GM12878 (cell line): ENCODE measurements at regions not wholly inside any gene's neighbourhood (a gene's known extent, or its start where the extent isn't known, plus 50 kb on each side); places are given as distances from the start of the nearest gene placed in this dataset.

Experiments
- ATAC-seq: fragments of 200-7000 bp; cut with Tn5 transposase; 3 replicates; pipeline ENCODE4 v1.9.1; 2020; ENCODE audit warnings: mild to moderate bottlenecking, moderate library complexity
- BruUV-seq: library from RNA; stranded (reverse); fragments of 400-500 nt; replicated peaks from 2 replicates; lab custom pipeline; 2021; lab: Mats Ljungman, UMichigan
- CTCF ChIA-PET: fragments of 300-600 bp; sonication (Branson Sonifier 250); formaldehyde crosslinking; extraction: SDS; loops from one replicate; lab custom pipeline; 2021; ENCODE audit warnings: inconsistent platforms; lab: Yijun Ruan, JAX
- POLR2A ChIA-PET: fragments of 350-600 bp; formaldehyde crosslinking; extraction: SDS; loops from one replicate; lab custom pipeline; 2021; ENCODE audit warnings: inconsistent platforms; lab: Charles Lee
- RAD21 ChIA-PET: fragments of 300-600 bp; sonication (Branson Sonifier 250); formaldehyde crosslinking; loops from one replicate; lab custom pipeline; 2023; ENCODE audit warnings: antibody characterized with exemption; ENCODE audit not compliant: unreplicated experiment; lab: Charles Lee
- SMC1A ChIA-PET: fragments of 300-600 bp; sonication (Branson Sonifier 250); formaldehyde crosslinking; loops from one replicate; lab custom pipeline; 2023; ENCODE audit not compliant: unreplicated experiment, uncharacterized antibody; lab: Charles Lee
- DNase-seq: peaks from one replicate; pipeline ENCODE4 v3.0.0-alpha.2; 2011; ENCODE audit warnings: low read depth, low spot score
- FAIRE-seq: peaks from 3 replicates; lab custom pipeline; 2011; peaks lifted over from hg19 to GRCh38; lab: Jason Lieb, UNC
- H2AFZ ChIP-seq: 2 replicates; pipeline ENCODE4 v1.6.0; 2011; ENCODE audit warnings: low read depth, low read length, control low read depth; ENCODE audit not compliant: control insufficient read depth
- H3K27ac ChIP-seq: 2 replicates; pipeline ENCODE4 v1.5.1; 2011; ENCODE audit warnings: control low read depth; ENCODE audit not compliant: control insufficient read depth, insufficient read depth
- H3K27me3 ChIP-seq, 2 experiments: replicated peaks in 1 of 2; 2 replicates each; pipeline versions ENCODE4 v1.6.0 to v1.6.1; 2011; ENCODE audit warnings: low read length in 1 of 2; ENCODE audit not compliant: control insufficient read depth in 2 of 2, insufficient read depth in 2 of 2
- H3K36me3 ChIP-seq, 2 experiments: 2 replicates each; pipeline ENCODE4 v1.5.1; 2011; ENCODE audit warnings: low read length in 1 of 2; ENCODE audit not compliant: control insufficient read depth in 2 of 2, insufficient read depth in 2 of 2
- H3K4me1 ChIP-seq: 2 replicates; pipeline ENCODE4 v1.6.1; 2011; ENCODE audit warnings: mild to moderate bottlenecking, low read length, moderate library complexity, mixed read lengths; ENCODE audit not compliant: control insufficient read depth, insufficient read depth
- H3K4me2 ChIP-seq: 2 replicates; pipeline ENCODE4 v1.6.0; 2011; ENCODE audit warnings: control low read depth; ENCODE audit not compliant: control insufficient read depth, insufficient read depth
- H3K4me3 ChIP-seq: fragments of 200-600 bp; sonication (generic); 2 replicates; pipeline ENCODE4 v1.5.1; 2016
- H3K79me2 ChIP-seq: 2 replicates; pipeline ENCODE4 v1.6.0; 2011; ENCODE audit warnings: low read length; ENCODE audit not compliant: control insufficient read depth, insufficient read depth
- H3K9ac ChIP-seq: 2 replicates; pipeline ENCODE4 v1.8.0; 2011; ENCODE audit warnings: low read length, control low read depth, mixed read lengths; ENCODE audit not compliant: control insufficient read depth, insufficient read depth
- H3K9me3 ChIP-seq: replicated peaks from 3 replicates; pipeline ENCODE4 v1.5.1; 2011; ENCODE audit warnings: mild to moderate bottlenecking, low read length; ENCODE audit not compliant: control insufficient read depth, insufficient read depth
- H4K20me1 ChIP-seq: 2 replicates; pipeline ENCODE4 v1.6.0; 2011; ENCODE audit not compliant: control insufficient read depth, insufficient read depth
- RUNX3 ChIP-seq: IDR thresholded peaks from 2 replicates; pipeline ENCODE4 v1.6.1; 2012; ENCODE audit warnings: low read length, inconsistent platforms
- SMC3 ChIP-seq: IDR thresholded peaks from 2 replicates; pipeline ENCODE4 v1.6.1; 2011; ENCODE audit warnings: low read length, improper control_type of control experiment, borderline replicate concordance
- WGBS: methylation state at CpG from one replicate; pipeline ENCODE4 v1.1.6; 2016; ENCODE audit warnings: low lambda C conversion rate; ENCODE audit not compliant: insufficient replicate concordance, insufficient coverage; ENCODE audit errors: missing lambda C conversion rate; 5-methylcytosine and 5-hydroxymethylcytosine counted together
- in situ Hi-C: fragments of 300-500 bp; cut with MboI; formaldehyde crosslinking; loops from 9 replicates; pipeline ENCODE4 v1.14.3; 2018; ENCODE audit warnings: mixed read lengths
- intact Hi-C: fragments of 100-400 bp; cut with micrococcal nuclease; formaldehyde crosslinking; loops from one replicate; pipeline ENCODE4 v1.14.2; 2022; ENCODE audit not compliant: unreplicated experiment
- TF ChIP-seq, protein P1 (sequence below): IDR thresholded peaks from 2 replicates; pipeline ENCODE4 v1.6.1; 2012; ENCODE audit warnings: improper control_type of control experiment, low read depth, low read length; ENCODE audit not compliant: insufficient replicate concordance

- no TSS peak for BruUV-seq
- Histone ChIP-seq H3K4me2 (no peak overlapping the region), H3K4me1 (no peaks in the 10 kb centered on the region), H3K4me3 (no peak overlapping the region), H3K9me3 (no peaks in the 10 kb centered on the region), H3K79me2 (no peaks in the 10 kb centered on the region), H2AFZ (no peak overlapping the region), H3K27ac (no peak overlapping the region), H3K36me3 (no peaks in the 10 kb centered on the region), H4K20me1 (no peaks in the 10 kb centered on the region), H3K9ac (no peak overlapping the region), H3K27me3 (no peaks in the 10 kb centered on the region; a peak in 1 of 4 replicates)
- RAD21 ChIA-PET = no interaction called here
- CTCF ChIA-PET = no interaction called here
- SMC1A ChIA-PET = interaction anchor here (1.1 kb wide), 1 partner anchor 95 kb away, joined by 3 read pairs; no protein-coding TSS in a partner anchor
- no peak for ATAC-seq
- FAIRE-seq = no peak
- POLR2A ChIA-PET = no interaction called here
- TF ChIP-seq, protein P1, sequence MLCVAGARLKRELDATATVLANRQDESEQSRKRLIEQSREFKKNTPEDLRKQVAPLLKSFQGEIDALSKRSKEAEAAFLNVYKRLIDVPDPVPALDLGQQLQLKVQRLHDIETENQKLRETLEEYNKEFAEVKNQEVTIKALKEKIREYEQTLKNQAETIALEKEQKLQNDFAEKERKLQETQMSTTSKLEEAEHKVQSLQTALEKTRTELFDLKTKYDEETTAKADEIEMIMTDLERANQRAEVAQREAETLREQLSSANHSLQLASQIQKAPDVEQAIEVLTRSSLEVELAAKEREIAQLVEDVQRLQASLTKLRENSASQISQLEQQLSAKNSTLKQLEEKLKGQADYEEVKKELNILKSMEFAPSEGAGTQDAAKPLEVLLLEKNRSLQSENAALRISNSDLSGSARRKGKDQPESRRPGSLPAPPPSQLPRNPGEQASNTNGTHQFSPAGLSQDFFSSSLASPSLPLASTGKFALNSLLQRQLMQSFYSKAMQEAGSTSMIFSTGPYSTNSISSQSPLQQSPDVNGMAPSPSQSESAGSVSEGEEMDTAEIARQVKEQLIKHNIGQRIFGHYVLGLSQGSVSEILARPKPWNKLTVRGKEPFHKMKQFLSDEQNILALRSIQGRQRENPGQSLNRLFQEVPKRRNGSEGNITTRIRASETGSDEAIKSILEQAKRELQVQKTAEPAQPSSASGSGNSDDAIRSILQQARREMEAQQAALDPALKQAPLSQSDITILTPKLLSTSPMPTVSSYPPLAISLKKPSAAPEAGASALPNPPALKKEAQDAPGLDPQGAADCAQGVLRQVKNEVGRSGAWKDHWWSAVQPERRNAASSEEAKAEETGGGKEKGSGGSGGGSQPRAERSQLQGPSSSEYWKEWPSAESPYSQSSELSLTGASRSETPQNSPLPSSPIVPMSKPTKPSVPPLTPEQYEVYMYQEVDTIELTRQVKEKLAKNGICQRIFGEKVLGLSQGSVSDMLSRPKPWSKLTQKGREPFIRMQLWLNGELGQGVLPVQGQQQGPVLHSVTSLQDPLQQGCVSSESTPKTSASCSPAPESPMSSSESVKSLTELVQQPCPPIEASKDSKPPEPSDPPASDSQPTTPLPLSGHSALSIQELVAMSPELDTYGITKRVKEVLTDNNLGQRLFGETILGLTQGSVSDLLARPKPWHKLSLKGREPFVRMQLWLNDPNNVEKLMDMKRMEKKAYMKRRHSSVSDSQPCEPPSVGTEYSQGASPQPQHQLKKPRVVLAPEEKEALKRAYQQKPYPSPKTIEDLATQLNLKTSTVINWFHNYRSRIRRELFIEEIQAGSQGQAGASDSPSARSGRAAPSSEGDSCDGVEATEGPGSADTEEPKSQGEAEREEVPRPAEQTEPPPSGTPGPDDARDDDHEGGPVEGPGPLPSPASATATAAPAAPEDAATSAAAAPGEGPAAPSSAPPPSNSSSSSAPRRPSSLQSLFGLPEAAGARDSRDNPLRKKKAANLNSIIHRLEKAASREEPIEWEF = no peak
- TF ChIP-seq SMC3 (no peak), RUNX3 (no peak)
- intact Hi-C loops (no loop called here), in situ Hi-C loops (no loop called here)
- DNase-seq = no peak
- WGBS = 42% methylated on average over 18 of the region's 18 CpGs
These were observed 85.9 kb upstream of the IGF1R start for GRCh38 chr15:98562331-98562937.
